Stimulated activated naive CD8-positive, alpha-beta T cell treated with anti-CD3 and anti-CD28 coated beads, Interleukin-15, amount 100 ng/mL, for 72 hours (primary cell): ENCODE measurements at regions not wholly inside any gene's neighbourhood (a gene's known extent, or its start where the extent isn't known, plus 50 kb on each side); places are given as distances from the start of the nearest gene placed in this dataset.
"Not testable (repeated sequence)": the region's sequence is repeated elsewhere in the genome, so short reads cannot be mapped to it uniquely, and the experiment has no call there.

Source experiments
- ATAC-seq: fragments of 150-1000 bp; cut with Tn5 transposase; 2 replicates; pipeline ENCODE4 v1.10.0; 2021; ENCODE audit warnings: mild to moderate bottlenecking, moderate library complexity
- DNase-seq, 2 donors: peaks; one replicate each; pipeline ENCODE4 v3.0.0; 2021 to 2022
- H3K27ac Mint-ChIP-seq, 2 donors: one replicate each; pipeline ENCODE4 v1.8.0; 2022; ENCODE audit warnings: mild to moderate bottlenecking in 2 of 2, mixed read lengths in 2 of 2, moderate library complexity in 2 of 2
- H3K27me3 Mint-ChIP-seq: one replicate; pipeline ENCODE4 v1.8.0; 2022; ENCODE audit warnings: mixed read lengths
- H3K4me1 Mint-ChIP-seq: one replicate; pipeline ENCODE4 v1.8.0; 2022; ENCODE audit warnings: mild to moderate bottlenecking, mixed read lengths
- H3K4me3 Mint-ChIP-seq, 2 donors: one replicate each; pipeline ENCODE4 v1.8.0; 2022; ENCODE audit warnings: mild to moderate bottlenecking in 2 of 2, mixed read lengths in 2 of 2, moderate library complexity in 1 of 2
- H3K9me3 Mint-ChIP-seq, 2 donors: one replicate each; pipeline ENCODE4 v1.8.0; 2022; ENCODE audit warnings: mixed read lengths in 2 of 2

DNA sequence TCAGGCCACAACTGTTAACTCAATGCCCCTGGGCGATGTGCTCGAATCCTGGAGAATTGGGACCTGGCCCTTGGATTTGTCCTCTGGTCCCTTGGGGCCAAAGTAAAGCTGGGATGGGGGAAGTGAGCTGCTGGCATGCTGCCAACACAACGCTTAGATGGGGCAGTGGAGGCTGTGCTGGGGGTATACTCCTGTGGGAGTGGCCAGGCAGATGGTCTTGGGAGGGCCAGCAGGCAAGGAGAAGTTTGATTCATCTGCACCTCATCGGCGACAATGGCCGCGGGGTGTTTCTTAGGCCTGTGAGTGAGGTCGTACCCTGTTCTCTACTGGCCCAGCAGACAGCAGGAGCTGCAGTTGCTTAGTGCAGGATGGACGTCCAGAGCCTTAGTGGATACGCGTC, 139.0 kb upstream of the MTPN start:
- Mint-ChIP-seq H3K4me3 (no peak overlapping the region), H3K4me1 (no peaks in the 10 kb centered on the region), H3K9me3 (peaks cover 0 to 7% of the 10 kb centered on the region in 2 donors), H3K27ac (no peak overlapping the region), H3K27me3 (no peaks in the 10 kb centered on the region)
- no peak for DNase-seq
- ATAC-seq = peak; percentile 15

DNA sequence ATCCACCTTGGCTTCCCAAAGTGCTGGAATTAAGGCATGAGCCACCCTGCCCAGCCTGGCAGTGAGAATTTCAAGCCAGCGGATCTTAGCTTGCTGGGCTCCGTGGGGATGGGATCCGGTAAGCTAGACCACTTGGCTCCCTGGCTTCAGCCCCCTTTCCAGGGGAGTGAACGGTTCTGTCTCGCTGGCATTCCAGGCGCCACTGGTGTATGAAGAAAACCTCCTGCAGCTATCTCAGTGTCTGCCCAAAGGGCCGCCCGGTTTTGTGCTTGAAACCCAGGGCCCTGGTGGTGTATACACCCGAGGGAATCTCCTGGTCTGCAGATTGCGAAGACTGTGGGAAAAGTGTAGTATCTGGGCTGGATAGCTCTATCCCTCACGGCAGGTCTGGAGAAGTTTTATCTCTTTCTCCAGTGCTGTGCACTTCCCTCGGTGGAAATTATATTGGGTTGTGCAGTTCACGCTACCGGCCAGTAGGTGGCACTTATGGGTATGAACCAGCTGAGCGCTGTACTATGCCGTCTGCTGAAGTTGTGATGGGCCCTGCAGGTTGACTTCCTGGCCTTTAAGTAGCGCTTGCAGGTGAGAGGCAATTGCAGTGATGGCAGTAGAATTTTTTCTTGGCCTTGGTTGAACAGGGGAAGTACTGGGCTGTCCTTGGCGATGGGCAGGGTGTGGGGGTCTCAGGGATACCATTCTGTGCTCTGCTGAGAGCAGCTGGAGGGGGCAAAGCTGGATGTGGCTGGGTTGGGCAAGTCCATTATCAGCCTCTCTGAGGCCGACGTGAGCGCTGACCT, 138.0 kb upstream of the MTPN start:
- Mint-ChIP-seq H3K9me3 (peaks cover 0 to 7% of the 10 kb centered on the region in 2 donors), H3K4me1 (no peaks in the 10 kb centered on the region), H3K27me3 (no peaks in the 10 kb centered on the region), H3K27ac (no peak overlapping the region), H3K4me3 (no peak overlapping the region)
- DNase-seq (peak; percentile 43 to 44), ATAC-seq (peak; percentile 80)

DNA sequence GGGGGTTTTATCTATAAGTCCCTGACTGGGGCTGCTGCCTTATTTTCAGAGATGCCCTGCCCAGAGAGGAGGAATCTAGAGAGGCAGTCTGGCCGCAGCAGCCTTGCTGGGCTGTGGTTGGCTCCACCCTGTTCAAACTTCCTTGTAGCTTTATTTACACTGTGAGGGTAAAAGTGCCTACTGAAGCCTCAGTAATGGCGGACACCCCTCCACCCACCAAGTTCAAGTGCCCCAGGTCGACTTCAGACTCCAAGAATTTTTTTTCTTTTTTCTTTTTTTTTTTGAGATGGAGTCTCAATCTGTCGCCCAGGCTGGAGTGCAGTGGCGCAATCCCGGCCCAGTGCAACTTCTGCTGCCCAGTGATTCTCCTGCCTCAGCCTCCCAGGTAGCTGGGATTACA, 137.3 kb upstream of the MTPN start:
- H3K9me3 Mint-ChIP-seq, H3K4me1 Mint-ChIP-seq, H3K27me3 Mint-ChIP-seq, ATAC-seq, H3K27ac Mint-ChIP-seq, H3K4me3 Mint-ChIP-seq, DNase-seq: not testable (repeated sequence)

DNA sequence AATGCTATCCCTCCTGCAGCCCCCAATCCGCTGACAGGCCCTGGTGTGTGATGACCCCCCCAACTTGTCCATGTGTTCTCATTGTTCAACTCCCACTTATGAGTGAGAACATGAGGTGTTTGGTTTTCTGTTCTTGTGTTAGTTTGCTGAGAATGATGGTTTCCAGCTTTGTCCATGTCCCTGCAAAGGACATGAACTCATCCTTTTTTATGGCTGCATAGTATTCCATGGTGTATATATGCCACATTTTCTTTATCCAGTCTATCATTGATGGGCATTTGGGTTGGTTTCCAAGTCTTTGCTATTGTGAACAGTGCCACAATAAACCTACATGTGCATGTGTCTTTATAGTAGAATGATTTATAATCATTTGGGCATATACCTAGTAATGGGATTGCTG, 131.9 kb upstream of the MTPN start:
- H3K4me3 Mint-ChIP-seq, H3K27ac Mint-ChIP-seq, DNase-seq, H3K27me3 Mint-ChIP-seq, H3K4me1 Mint-ChIP-seq, ATAC-seq: not testable (repeated sequence)
- H3K9me3 Mint-ChIP-seq = peaks cover 21 to 23% of the 10 kb centered on the region in 2 donors

DNA sequence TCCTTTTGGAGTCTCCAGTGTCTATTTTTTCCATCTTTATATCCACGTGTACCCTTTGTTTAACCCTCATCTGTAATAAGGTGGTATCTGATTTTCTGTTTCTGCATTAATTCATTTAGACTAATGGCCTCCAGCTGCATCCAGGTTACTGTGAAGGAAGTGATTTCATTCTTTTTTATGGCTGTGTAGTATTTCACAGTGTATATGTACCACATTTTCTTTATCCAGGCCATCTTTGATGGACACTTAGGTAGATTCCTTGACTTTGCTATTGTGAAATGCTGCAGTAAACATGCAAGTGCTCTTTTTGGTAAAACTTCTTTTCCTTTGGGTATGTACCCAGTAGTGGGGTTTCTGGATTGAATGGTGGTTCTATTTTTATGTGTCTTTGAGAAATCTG, 128.0 kb upstream of the MTPN start:
- H3K4me3 Mint-ChIP-seq = no peak overlapping the region
- DNase-seq (no peak), ATAC-seq (no peak)
- H3K4me1 Mint-ChIP-seq = no peaks in the 10 kb centered on the region
- no peaks in the 10 kb centered on the region for H3K27me3 Mint-ChIP-seq
- no peak overlapping the region for H3K27ac Mint-ChIP-seq
- H3K9me3 Mint-ChIP-seq = peaks cover 17 to 26% of the 10 kb centered on the region in 2 donors

DNA sequence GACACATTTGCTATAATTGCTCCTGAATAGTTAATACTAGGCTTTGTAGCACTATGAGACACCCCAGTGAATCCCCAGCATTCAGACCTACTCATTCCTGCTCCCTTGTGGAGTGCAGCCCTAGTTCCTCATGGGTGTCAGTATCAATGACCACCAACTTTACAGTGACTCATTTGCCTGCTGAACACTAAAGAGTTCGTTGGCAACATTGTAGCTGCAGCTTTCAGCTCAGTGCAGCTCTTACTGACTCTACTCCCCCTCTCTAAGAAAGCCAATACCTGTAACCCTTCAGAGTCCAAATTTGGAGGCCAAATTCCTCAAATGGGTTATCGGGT, 127.1 kb upstream of the MTPN start:
- Mint-ChIP-seq H3K9me3 (peaks cover 26 to 36% of the 10 kb centered on the region in 2 donors), H3K27ac (no peak overlapping the region), H3K4me3 (no peak overlapping the region), H3K4me1 (no peaks in the 10 kb centered on the region), H3K27me3 (no peaks in the 10 kb centered on the region)
- DNase-seq (no peak), ATAC-seq (peak; percentile 35)

DNA sequence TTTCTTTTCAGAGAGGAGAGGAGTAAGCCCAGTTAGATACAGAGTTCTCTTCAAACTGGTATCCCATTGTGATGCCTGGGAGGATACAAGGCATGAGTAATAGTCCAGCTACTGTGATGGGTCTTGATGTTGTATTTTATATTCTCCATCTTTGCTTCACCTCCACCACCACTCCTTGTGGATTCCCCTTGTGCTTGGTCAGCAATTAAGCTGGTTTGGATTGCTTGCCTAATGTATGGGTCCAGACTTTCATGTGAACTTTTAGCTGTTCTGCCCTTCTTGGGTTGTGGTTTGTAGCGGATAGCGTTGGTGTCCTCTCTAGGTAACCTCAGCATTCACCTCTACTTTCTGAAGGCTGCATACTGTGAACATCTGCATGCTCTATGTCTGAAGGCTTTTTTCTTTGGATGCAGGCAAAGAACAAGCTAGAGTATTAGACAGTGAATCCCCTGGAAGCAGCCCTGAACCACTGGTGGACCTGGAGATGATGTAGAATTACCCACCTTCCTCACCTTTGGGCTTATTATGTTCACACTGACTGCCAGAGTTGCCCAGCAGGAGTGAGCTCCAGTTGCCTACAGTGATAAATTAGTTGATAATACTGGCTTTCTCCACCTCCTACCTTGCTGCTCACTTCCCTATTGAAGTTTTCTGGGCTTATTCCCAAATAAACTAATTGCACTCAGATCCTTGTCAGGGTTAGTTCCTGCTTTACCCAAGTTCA, 126.5 kb upstream of the MTPN start:
- H3K27ac Mint-ChIP-seq = no peak overlapping the region

DNA sequence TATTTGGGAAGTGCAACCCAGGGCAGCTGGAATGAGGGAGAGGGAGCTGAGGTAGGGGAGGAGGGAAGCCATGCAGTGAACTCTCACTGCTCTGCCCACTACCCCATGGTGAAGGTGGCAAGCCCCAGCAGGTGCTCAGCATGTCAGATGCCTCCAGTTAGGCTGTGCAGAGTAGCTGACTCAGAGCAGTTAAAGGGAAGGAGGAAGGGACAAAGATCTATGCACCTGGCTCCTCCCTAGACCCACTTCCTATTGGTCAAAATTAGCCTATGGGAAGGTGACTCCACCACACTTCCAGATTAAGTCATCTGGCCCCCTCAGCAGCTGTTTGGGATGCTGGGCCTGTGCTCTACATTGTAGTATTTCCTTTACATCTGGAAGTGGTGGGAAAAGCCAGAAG, 125.7 kb upstream of the MTPN start:
- ATAC-seq (peak; percentile 43), DNase-seq (no peak)
- Mint-ChIP-seq H3K27ac (no peak overlapping the region), H3K27me3 (no peaks in the 10 kb centered on the region), H3K4me1 (no peaks in the 10 kb centered on the region), H3K4me3 (no peak overlapping the region), H3K9me3 (peaks cover 20 to 30% of the 10 kb centered on the region in 2 donors)

More for the DNA sequence above, 126.5 kb upstream of the MTPN start:
- Mint-ChIP-seq H3K4me1 (no peaks in the 10 kb centered on the region), H3K4me3 (no peak overlapping the region), H3K9me3 (peaks cover 26 to 36% of the 10 kb centered on the region in 2 donors), H3K27me3 (no peaks in the 10 kb centered on the region)
- no peak for DNase-seq
- peak; percentile 23 for ATAC-seq

DNA sequence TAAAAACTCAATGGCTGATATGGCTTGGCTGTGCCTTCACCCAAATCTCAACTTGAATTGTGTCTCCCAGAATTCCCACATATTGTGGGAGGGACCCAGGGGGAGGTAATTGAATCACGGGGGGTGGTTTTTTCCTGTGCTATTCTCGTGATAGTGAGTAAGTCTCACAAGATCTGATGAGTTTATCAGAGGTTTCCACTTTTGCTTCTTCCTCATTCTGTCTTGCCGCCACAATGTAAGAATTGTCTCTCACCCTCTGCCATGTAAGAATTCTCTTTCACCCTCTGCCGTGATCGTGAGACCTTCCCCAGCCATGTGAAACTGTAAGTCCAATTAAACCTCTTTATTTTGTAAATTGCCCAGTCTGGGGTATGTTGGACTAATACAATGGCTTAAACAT, 115.6 kb upstream of the MTPN start:
- not testable (repeated sequence) for DNase-seq, H3K27me3 Mint-ChIP-seq, ATAC-seq, H3K27ac Mint-ChIP-seq, H3K4me3 Mint-ChIP-seq, H3K4me1 Mint-ChIP-seq
- H3K9me3 Mint-ChIP-seq = peaks cover 14% of the 10 kb centered on the region in 2 donors

DNA sequence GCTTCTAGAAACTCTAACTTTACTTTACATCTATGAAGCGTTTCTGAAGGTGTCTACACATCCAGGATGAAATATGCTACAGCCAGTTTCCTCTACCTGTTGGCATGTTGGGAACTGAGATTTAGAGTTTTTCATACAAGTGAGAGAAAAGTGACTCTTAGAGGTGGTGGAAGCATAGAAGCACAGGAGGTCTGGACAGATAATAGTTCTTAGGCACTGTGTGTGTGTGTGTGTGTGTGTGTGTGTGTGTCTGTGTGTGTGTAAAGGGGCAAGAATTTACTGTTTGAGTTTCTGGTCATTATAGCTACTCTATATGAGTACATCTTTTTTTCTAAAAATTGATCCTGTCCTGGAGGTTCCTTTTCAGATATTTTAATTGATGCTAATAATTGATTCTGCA, 110.7 kb upstream of the MTPN start:
- no peak overlapping the region for H3K27ac Mint-ChIP-seq
- no peak for ATAC-seq
- H3K27me3 Mint-ChIP-seq = no peaks in the 10 kb centered on the region
- peaks cover 4 to 11% of the 10 kb centered on the region in 2 donors for H3K9me3 Mint-ChIP-seq
- peaks cover 6% of the 10 kb centered on the region for H3K4me1 Mint-ChIP-seq
- H3K4me3 Mint-ChIP-seq = no peak overlapping the region
- no peak for DNase-seq

DNA sequence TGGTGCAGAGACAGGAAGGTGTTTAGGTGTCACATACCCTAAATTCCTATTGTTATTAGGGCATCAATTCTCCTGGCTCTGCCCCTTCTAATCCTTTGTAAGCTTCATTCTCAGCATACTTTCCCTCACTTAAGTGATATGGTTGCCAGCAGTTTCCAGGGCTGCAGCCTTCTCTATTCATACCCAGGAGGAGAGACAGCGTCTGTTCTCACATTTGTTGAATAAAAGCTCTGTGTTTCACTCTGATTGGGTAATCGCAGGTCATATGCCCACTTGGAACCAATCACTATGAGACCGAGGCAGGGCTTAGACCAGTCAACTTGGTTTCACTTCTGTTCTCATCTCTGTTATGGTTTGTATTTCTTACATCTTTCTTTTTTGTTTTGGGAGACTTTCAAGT, 109.6 kb upstream of the MTPN start:
- H3K4me3 Mint-ChIP-seq = peak overlapping the region in 1 of 2 donors; percentile 42
- no peak for DNase-seq
- peak; percentile 84 for ATAC-seq
- no peak overlapping the region for H3K27ac Mint-ChIP-seq
- H3K9me3 Mint-ChIP-seq = peaks cover 0 to 8% of the 10 kb centered on the region in 2 donors
- H3K27me3 Mint-ChIP-seq = no peaks in the 10 kb centered on the region
- H3K4me1 Mint-ChIP-seq = peaks cover 6% of the 10 kb centered on the region

DNA sequence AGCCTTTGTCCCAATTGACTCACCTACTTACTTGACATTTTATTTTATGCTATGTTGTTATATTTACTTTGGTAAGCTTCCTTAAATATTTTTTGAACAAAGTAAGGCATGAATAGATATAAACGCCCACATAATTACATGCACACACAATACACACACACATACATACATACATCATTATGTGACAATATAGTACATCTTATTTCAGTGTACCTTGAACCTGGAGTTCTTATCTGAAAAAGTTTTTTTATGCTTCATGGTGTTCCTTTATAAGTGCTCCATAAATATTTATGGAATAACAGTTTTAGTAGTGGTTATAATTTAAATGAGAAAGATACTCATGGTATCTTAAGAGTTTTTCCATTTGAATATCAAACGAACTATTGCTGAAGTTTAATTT, 102.8 kb upstream of the MTPN start:
- Mint-ChIP-seq H3K27ac (no peak overlapping the region), H3K9me3 (no peaks in the 10 kb centered on the region), H3K4me1 (no peaks in the 10 kb centered on the region), H3K27me3 (no peaks in the 10 kb centered on the region), H3K4me3 (no peak overlapping the region)
- ATAC-seq (no peak), DNase-seq (no peak)

DNA sequence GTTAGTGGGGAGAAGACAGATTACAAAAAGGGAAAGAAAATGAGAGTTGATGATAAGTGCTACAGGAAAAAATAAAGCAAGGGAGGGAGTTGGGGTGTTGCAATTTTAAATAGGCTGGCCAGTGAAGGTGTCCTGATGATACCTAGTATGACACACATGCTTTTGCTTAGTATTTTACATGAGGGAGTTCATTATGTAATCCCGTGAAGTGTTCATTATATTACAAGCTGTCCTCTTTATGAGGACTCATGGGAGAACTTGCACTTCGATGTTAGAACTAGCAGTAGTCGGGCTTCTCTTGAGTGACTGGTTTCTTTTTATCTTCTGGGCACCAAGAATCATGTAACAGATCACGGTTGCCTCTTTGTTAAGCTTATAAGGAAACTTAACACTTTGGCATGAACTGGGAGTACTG, 102.3 kb upstream of the MTPN start:
- no peaks in the 10 kb centered on the region for H3K9me3 Mint-ChIP-seq
- ATAC-seq = no peak
- DNase-seq = no peak
- H3K4me1 Mint-ChIP-seq = no peaks in the 10 kb centered on the region
- no peak overlapping the region for H3K4me3 Mint-ChIP-seq
- H3K27ac Mint-ChIP-seq = no peak overlapping the region
- H3K27me3 Mint-ChIP-seq = no peaks in the 10 kb centered on the region

DNA sequence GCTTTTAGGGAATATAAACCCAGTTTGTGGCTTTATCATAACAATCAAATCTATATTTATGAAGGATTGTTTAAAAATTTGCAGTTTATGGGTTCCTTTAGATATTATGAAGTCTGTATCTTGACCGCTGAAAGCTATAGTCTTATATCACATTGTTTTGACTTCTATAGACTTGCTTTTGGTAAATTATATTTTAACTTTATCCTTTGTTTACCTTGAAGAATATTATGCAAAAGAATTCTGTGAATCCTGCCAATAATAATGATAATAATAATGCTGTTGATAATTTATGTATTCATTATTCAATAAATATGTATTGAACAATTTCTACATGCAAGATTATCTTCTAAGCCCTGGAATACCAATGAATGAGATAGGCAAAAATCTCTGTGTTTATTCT, 101.9 kb upstream of the MTPN start:
- H3K27me3 Mint-ChIP-seq = no peaks in the 10 kb centered on the region
- H3K4me3 Mint-ChIP-seq = no peak overlapping the region
- no peak for ATAC-seq
- H3K9me3 Mint-ChIP-seq = no peaks in the 10 kb centered on the region
- H3K4me1 Mint-ChIP-seq = no peaks in the 10 kb centered on the region
- H3K27ac Mint-ChIP-seq = no peak overlapping the region
- DNase-seq = no peak

DNA sequence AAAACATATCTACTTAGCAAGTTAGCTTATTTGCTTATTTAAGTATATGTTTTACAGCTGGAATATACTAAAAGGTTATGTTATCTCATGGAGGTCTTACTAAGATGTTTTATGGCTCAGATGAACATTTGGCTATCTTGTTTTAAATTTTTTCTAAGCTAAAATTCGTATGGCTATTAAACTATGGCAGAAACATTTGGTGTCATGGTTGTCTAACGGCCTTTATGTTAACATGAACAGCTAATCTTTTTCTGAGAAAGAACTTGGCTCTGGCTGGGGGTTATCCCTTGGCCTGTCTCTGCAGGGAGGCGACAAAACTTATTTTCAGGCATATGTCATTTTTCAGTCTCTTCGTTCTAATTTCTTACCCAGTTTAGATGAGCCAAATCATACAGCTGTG, 101.5 kb upstream of the MTPN start:
- Mint-ChIP-seq H3K27ac (no peak overlapping the region), H3K9me3 (no peaks in the 10 kb centered on the region), H3K4me1 (no peaks in the 10 kb centered on the region), H3K27me3 (no peaks in the 10 kb centered on the region), H3K4me3 (no peak overlapping the region)
- ATAC-seq (no peak), DNase-seq (no peak)

DNA sequence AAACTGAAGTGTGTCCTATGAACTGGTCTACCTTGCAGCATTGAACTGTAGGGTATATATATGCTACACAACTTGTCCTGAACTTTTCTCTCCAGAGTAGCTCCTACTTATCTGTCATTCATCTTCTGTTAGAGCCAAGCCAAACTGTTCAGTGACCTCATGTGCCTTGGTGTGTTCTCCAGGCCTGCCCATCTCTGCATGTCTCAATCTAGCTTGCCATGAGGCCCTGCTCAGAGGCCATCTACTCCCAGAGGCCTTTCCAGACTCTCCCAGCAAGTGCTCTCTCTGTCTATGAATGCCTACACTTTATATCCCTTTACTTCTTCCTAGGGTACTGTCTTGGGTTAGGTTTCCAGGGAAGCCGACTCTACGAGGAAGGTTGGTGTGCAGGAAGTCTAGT, 99.8 kb upstream of the MTPN start:
- Mint-ChIP-seq H3K4me1 (no peaks in the 10 kb centered on the region), H3K9me3 (no peaks in the 10 kb centered on the region), H3K27ac (no peak overlapping the region), H3K4me3 (no peak overlapping the region), H3K27me3 (no peaks in the 10 kb centered on the region)
- DNase-seq (no peak), ATAC-seq (no peak)
